ENCODE measurements at regions not wholly inside any gene's neighbourhood (a gene's known extent, or its start where the extent isn't known, plus 50 kb on each side); places are given as distances from the start of the nearest gene placed in this dataset.
"Not testable (repeated sequence)": the region's sequence is repeated elsewhere in the genome, so short reads cannot be mapped to it uniquely, and the experiment has no call there.

DNA sequence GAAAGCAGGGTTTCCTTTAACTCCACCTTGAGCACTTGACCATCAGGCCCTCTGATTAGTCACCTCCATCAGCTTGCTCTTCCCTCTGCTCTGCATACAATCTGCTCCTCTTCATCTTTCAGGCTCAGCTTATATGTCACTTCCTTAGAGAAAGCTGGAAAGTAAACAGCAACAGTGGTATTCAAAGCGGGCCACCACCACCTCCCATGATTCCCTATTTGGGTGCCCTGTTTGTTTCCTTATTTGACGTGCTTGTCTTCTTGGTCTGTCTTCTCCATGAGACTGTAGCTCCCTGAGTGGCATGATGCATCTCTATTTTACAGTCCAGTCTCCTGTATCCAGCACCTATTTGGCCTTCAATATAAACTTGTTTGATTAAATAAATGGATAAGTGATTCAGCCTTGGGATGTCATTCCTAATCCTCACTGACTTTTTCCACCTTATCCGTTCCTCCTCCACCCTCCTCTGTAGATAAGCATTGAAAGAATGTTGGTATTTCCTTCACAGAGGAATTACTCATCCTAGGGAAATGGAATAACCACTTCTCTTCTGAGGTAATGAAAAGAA, 102.8 kb upstream of the SGK1 start:
- no peak for DNase-seq (ENCODE audit: low read depth in 4 of 4, low spot score in 3 of 4)

DNA sequence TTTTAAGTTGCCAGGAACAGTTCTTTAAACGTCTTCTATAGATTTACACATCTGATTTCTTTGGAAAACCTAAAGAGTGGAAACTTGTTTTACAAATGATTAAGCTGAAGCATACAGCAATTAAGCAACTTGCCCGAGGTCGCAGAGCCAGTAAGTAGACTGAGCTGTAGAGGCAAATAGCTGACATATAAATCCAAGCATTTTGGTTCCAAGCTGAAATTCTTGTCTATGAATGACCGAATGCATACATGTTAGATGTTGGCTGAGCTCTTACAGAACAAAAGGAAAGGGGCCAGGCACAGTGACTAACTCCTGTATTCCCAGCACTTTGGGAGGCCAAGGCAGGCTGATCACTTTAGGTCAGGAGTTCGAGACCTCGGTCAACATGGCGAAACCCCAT, 101.8 kb upstream of the SGK1 start:
- DNase-seq (ENCODE audit: low read depth in 4 of 4, low spot score in 3 of 4) = no peak

DNA sequence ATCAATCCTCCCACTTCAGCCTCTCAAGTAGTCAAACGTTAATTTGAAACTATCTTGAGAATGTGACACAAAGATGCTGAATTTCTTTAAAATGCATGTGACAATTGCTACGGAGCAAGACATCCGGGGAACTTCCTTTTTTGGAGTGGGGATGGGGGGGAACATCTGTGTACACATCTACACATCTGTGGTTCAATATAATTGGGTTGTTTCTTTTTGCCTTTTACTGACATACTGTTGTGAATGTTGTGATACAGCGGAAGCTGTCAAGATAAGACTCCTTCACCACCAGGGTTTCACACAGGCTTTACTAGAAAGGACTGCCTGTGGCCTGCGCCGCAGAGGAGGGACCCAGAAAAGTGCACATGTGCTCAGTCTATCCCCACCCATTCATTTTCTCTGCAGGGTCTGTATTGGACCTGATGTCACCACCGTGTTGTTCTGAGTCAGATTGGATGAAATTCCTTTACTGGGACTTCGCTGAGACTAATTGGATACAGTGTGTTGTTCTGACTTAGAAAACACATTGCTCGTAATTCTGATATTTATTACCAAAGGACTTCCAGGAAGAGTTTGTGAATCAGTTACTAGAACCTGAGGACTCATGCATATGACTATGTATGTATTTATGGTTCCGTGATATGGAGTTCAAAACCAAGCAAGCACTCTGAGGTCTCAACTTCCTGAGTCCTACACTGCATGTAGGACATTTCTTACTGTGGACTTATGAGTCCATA, 98.7 kb upstream of the SGK1 start:
- no peak for DNase-seq (ENCODE audit: low read depth in 4 of 4, low spot score in 3 of 4)

DNA sequence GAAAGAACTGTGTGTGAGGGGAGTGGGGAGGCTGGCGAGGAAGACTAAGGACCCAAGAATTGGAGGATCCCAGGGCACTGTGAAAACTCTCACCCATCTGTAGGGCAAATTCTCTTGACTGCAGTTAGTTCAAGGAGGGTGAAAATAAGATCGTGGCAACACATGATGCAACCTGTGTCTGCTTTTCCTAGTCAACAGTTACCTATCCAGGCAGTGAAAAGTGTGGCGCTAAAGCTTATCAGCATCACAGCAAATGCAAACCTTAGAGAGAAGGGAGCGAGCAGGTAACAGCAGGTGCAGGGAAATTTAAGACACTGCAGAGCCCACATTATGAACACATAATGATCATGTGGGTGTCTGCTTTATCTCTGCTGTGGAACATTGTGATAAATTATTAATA, 97.7 kb upstream of the SGK1 start:
- DNase-seq (ENCODE audit: low read depth in 4 of 4, low spot score in 3 of 4) = no peak

DNA sequence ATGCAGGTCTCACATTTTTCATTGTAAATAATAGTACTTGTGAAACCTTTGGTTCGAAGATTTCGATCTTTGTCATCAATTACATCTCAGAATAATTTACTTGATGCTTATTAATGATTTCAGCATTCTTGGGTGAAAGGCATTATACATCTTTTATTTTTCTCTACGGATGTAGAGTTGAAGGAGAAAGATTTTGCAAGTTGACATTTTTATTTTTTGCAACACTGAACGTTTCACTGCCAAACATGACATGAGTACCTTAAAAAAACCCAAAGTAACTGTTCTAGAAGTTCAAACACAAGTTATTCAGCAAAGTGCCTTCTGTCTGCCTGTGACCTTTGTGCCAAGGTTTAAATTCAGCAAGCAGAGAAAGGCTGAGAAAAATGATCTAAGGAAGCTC, 97.3 kb upstream of the SGK1 start:
- DNase-seq (ENCODE audit: low read depth in 4 of 4, low spot score in 3 of 4) = no peak

DNA sequence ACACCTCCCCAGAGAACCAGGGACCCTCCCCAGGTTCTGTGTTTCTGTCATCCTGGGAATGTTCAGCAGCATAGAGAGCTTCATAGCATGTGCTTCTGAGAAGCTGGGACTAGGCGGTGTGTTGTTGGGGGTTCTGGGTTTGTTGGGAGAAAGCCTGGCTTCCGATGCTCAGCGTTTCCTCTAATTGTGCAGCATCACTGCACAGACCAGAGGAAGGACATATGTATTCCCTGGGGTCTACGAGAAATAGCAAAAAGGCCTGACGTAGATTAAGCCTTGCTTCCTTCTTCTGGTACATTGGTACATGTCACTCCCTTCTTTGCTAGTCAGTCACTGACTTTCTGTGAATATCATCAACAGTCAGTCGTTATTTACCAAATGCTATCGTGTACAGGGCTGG, 96.9 kb upstream of the SGK1 start:
- DNase-seq (ENCODE audit: low read depth in 4 of 4, low spot score in 3 of 4) = no peak

DNA sequence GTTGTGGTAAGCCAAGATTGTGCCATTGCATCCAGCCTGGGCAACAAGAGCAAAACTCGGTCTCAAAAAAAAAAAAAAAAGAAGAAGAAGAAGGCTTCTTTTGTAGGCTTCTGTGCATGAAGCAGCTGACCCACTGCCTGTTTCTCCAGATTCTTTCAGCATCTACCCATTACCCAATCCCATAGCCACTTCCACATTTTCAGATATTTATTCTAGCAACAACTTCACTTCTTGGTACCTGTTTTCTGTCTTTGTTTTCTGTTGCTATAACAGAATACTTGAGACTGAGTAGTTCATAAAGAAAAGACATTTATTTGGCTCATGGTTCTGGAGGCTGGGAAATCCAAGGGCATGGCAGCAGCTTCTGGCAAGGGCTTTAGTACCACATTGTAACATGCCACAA, 95.3 kb upstream of the SGK1 start:
- DNase-seq (ENCODE audit: low read depth in 4 of 4, low spot score in 3 of 4) = no peak

DNA sequence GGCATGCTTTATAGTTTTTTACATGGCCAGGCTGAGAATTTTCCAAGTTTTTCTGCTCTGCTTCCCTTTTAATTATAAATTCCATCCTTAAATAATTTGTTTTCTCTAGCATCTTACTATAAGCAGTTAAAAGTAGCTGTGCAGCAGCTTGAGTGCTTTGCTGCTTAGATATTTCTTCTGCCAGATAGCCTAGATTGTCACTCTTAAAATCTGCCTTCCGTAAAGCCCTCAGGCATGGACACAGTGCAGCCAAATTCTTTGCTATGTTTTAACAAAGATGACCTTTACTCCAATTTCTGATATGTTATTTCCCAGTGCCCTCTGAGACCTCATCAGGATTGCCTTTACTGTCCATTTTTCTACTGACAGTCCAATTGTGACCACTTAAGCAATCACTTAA, 92.6 kb upstream of the SGK1 start:
- no peak for DNase-seq (ENCODE audit: low read depth in 4 of 4, low spot score in 3 of 4)

DNA sequence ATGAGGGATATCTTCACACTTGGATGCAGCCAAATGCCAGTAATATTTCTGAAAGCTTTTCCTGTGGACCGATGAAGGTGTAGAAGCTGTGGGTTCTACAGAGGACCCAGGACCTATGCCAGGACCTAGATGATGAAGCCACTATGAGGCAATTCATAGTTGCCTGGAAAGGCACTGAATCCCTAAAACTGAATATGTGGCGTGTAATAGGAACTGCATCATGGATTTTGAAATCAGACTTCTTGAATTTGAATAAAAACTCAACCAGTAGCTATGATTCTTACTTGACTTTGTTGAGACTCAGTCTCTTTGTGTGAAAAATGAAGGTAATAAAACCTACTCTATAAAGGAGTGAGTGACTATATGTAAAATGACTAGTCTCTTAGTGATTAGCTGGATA, 89.9 kb upstream of the SGK1 start:
- DNase-seq (ENCODE audit: low read depth in 4 of 4, low spot score in 3 of 4) = no peak

DNA sequence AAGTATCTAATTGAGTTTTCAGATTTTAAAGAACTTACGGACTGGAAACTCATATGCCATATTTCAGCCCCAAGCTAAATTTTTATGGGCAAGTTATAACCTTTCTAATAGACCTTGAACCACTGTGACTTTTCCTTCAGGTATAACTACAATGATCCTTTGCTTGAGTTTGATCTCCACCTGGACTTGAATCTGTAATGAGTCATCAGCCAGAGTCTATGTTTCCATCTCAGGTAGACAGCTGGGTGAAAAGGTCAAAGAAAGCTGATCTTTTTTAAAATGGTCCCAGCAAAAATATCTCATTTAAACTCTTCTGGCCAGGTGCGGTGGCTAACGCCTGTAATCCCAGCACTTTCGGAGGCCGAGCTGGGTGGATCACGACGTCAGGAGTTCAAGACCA, 88.4 kb upstream of the SGK1 start:
- DNase-seq (ENCODE audit: low read depth in 4 of 4, low spot score in 3 of 4) = no peak

DNA sequence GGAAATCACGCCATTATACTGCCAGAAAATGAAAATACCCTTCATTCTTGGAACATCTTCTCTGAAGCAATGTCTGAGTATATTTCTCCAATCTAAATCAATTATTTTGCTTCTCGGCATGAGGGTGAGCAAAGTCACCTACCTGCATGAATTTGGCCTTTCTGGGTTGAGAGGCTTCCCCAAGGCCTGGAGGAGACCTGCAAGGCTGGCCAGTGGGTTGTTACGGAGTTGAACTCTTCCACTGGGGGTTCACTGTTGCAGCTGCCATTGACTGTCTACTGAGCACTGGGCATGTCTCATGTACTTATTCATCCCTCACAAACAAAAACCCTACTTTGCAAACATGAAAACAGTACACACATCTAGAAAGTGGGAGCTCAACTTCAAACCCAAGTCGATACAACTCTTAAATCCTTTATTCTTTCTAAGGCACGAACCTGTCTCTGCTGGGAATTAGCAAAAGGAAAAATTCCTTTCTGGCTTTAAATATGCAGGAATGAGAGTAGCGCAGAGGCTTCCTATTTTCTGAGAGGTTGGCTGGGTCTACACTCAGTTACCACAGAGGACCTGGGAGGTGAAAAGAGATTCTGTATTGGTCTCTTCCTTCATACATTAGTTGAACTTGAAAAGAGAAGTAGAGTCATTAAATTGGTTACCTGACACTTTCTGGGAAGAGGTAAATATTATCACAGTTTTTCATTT, 87.6 kb upstream of the SGK1 start:
- DNase-seq (ENCODE audit: low read depth in 4 of 4, low spot score in 3 of 4) = no peak

DNA sequence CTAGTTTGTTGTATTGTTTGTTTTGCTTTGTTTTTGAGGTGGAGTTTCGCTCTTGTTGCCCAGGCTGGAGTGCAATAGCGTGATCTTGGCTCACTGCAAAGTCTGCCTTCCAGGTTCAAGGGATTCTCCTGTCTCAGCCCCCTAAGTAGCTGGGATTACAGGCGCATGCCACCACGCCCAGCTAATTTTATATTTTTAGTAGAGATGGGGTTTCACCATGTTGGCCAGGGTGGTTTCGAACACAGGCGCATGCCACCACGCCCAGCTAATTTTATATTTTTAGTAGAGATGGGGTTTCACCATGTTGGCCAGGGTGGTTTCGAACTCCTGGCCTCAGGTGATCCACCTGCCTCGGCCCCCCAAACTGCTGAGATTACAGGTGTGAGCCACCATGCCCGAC, 85.4 kb upstream of the SGK1 start:
- not testable (repeated sequence) for DNase-seq (ENCODE audit: low read depth in 4 of 4, low spot score in 3 of 4)

DNA sequence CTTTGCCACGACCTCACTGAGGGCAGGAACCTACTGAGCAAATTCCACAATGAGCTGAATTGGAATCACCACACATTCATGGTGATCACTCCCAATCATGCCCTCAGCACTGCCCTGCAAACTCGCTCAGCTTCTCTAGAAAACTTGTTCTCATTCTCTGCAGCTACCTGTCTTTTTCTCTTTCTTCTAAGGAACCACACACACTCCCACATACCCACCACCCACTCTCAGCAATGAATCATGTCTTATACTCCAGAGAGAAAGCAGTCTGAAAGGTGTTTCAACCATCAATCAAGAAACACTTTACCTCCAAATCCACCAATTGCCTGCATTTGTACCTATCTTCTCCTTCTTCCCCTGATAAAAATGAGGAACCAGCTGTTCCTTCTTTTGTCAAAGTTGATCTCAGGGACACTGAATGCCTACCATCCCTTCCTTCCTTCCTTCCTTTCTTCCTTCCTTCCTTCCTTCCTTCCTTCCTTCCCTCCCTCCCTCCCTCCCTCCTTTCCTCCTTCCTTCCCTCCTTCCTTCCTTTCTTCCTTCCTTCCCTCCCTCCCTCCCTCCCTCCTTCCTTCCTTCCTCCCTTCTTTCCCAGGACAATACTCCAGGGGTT, 84.6 kb upstream of the SGK1 start:
- DNase-seq (ENCODE audit: low read depth in 4 of 4, low spot score in 3 of 4) = no peak

DNA sequence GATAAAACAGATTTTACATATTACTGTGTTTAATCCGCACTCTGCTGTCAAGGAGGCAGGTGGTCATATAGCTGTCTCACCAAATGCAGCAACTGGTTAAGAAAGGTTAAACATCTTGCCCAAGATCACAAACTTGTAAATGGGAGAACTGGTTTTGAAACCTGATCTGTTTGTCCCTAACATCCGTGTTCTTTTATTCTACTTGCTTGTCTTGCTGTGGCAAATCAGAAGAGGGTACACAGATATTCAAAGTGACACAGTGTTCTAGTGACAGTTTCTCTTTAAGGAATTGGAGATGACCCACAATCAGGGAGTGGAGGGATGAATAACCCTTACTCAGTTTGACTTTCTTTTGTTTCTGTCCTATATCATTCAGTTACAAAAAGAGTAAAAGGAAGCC, 83.0 kb upstream of the SGK1 start:
- DNase-seq (ENCODE audit: low read depth in 4 of 4, low spot score in 3 of 4) = no peak

DNA sequence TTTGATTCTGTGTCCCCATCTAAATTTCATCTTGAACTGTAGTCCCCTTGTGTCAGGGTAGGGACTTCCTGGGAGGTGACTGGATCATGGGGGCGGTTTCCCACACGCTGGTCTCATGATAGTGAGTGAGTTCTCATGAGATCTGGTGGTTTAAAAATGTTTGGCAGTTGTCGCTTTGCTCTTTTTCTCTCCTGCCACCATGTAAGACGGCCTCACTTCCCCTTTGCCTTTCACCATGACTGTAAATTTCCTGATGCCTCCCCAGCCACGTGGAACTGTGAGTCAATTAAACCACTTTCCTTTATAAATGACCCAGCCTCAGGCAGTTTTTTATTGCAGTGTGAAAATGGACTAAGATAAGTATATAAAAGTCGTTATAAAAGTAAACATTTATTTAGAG, 80.5 kb upstream of the SGK1 start:
- no peak for DNase-seq (ENCODE audit: low read depth in 4 of 4, low spot score in 3 of 4)

DNA sequence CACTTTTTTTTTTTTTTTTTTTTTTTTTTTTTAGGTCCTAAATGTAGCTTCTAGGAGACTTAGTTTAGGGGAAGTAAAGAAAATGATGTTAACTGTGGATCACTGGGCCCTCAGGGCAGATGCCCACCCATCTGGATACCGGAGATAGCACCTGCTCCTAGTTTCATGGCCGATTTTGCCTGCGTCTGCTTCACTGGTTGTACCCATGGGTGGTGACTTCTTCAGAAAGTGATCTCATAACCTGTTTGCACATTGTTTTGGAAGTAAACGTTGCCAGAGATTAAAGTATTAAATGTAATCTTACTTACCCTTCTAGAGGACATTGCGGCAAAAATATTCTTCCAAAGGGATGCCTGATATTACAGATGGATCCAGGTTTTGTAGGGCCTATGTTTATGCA, 79.8 kb upstream of the SGK1 start:
- DNase-seq (ENCODE audit: low read depth in 4 of 4, low spot score in 3 of 4) = no peak

DNA sequence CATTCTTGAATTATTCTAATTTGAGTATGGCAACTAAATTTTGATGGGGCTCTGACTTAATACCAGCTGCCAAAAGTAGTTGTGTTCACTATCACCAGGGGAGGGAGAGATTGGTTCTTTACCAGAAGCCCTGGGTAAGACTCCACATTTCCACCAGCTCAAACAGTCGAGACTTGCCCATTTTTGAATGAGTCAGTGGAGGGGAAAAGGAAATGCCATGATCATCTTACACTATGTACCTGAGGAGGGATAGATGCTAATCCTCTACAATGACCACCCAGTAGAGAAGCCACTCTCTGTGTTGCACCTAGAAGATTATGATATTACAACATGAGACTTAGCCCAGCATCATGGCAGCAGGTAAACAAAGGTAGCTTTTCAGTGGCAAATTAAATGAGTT, 77.0 kb upstream of the SGK1 start:
- no peak for DNase-seq (ENCODE audit: low read depth in 4 of 4, low spot score in 3 of 4)

DNA sequence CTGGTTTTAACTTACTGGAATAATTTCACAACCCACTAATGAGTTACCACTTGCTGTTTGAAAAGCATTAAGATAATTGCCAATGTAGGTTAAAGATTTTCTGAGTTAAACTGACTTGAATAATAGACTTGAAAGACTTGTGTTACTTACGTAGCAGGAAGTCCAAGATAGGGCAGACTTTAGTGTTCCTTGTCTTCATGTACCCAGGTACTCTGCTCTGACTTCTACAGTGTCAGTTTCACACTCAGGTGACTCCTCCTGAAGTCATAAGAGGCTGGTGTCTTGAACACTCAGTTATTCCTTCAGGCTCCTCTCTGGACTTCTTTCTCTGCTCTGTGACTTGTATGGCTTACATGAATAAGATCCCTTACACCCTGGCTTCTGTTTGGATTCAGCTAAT, 76.3 kb upstream of the SGK1 start:
- no peak for DNase-seq (ENCODE audit: low read depth in 4 of 4, low spot score in 3 of 4)

DNA sequence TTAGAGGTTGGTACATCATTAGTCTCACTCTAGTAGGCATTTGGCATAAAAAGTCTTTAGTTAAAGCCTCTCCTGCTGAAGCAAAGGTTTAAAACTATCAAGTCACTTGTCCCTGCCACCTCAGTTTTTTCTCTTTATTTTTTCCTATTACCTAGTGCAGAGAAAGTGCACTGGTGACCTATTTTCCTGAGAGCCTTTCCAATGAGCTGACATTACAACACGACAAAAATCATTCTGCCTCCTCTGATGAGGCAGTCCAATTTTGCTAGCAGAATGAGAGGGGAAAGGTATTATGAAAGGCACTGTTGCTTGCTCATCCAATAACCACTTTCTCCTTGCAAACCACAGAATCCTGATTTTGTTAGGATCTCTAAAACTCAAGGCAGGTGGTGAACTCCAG, 73.3 kb upstream of the SGK1 start:
- DNase-seq (ENCODE audit: low read depth in 4 of 4, low spot score in 3 of 4) = no peak

DNA sequence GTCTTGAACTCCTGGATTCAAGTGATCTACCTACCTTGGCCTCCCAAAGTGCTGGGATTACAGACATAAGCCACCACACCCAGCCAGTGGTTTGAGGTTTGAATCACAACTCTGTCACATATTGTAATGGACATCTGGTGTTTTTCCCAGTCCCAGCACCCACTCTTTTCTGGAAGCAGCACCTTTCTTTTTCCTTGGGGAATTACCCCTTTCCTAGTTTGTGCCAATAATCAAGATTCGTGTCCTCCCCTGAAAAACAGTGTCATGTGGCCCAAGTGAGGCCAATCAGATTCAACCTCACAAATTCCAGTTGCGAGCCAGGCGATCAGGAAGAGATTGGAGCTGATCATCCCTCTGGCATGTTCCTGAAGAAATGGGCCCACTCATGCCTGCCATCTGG, 71.7 kb upstream of the SGK1 start:
- DNase-seq (ENCODE audit: low read depth in 4 of 4, low spot score in 3 of 4) = no peak

DNA sequence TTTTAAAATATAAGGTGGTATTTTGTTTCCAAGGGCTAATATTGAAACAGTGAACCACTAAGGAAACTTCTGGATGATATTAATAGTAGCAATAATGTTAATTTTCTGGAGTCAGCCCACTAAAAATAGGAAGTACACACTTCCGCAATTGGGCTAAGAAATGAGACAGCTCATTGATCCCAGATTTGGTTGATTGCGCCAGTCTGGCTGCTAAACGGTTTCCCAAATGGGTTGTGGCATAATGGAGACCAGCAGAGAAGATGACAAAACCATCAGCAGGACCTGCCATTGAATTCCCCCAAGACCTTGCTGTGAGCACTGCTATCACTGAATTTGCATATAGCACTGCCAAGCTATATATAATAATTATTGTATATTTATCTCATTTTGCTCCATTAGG, 71.2 kb upstream of the SGK1 start:
- no peak for DNase-seq (ENCODE audit: low read depth in 4 of 4, low spot score in 3 of 4)

DNA sequence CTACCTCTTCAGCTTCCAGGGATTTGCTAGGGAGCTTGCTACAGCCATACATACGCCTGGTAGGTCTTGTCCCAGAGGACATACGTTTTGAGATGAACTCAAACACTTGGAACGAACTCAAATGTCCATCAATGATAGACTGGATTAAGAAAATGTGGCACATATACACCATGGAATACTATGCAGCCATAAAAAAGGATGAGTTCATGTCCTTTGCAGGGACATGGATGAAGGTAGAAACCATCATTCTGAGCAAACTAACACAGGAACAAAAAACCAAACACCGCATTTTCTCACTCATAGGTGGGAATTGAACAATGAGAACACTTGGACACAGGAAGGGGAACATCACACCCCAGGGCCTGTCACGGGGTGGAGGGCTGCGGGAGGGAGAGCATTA, 68.6 kb upstream of the SGK1 start:
- DNase-seq (ENCODE audit: low read depth in 4 of 4, low spot score in 3 of 4) = not testable (repeated sequence)
